Upper lobe of right lung (tissue), 1 donor: ENCODE measurements at regions not wholly inside any gene's neighbourhood (a gene's known extent, or its start where the extent isn't known, plus 50 kb on each side); places are given as distances from the start of the nearest gene placed in this dataset.

Source experiments
- ATAC-seq: fragments of 200-7000 bp; cut with Tn5 transposase; one replicate; pipeline ENCODE4 v1.9.1; 2020; ENCODE audit warnings: mild to moderate bottlenecking, moderate library complexity
- DNase-seq: peaks from one replicate; pipeline ENCODE4 v3.0.0-alpha.2; 2020
- H3K27ac ChIP-seq: fragments of 200-600 bp; one replicate; pipeline ENCODE4 v1.8.0; 2022
- H3K27me3 ChIP-seq: fragments of 200-600 bp; one replicate; pipeline ENCODE4 v1.8.0; 2022; ENCODE audit warnings: mild to moderate bottlenecking
- H3K36me3 ChIP-seq: fragments of 200-600 bp; one replicate; pipeline ENCODE4 v1.8.0; 2022
- H3K4me1 ChIP-seq: fragments of 200-600 bp; one replicate; pipeline ENCODE4 v1.8.0; 2022
- H3K4me3 ChIP-seq: fragments of 200-600 bp; one replicate; pipeline ENCODE4 v1.8.0; 2022; ENCODE audit warnings: mild to moderate bottlenecking
- H3K9me3 ChIP-seq: fragments of 200-600 bp; one replicate; pipeline ENCODE4 v1.8.0; 2022
- CTCF ChIP-seq: fragments of 200-600 bp; IDR thresholded peaks from one replicate; pipeline ENCODE4 v1.8.0; 2022; ENCODE audit warnings: antibody characterized with exemption
- intact Hi-C: fragments of 100-400 bp; cut with DNase I; formaldehyde crosslinking; loops from one replicate; pipeline ENCODE4 v1.11.0; 2022
- donor health status: DM: no; HTN: yes; CAD: no; lungs with severe emphysema.

- no peak for DNase-seq
- no peaks in the 10 kb centered on the region for H3K36me3 ChIP-seq
- no peak overlapping the region for H3K4me3 ChIP-seq
- intact Hi-C loops: no loop called here
- no peaks in the 10 kb centered on the region for H3K9me3 ChIP-seq
- no peak for TF ChIP-seq CTCF
- H3K27me3 ChIP-seq: no peaks in the 10 kb centered on the region
- H3K27ac ChIP-seq: no peak overlapping the region
- no peak for ATAC-seq
- peaks cover 4% of the 10 kb centered on the region for H3K4me1 ChIP-seq
Observed at GRCh38 chr4:54548098-54548620, 109.6 kb upstream of the KIT start.

- Histone ChIP-seq H3K27me3 (no peaks in the 10 kb centered on the region), H3K4me1 (peaks cover 4% of the 10 kb centered on the region), H3K9me3 (no peaks in the 10 kb centered on the region), H3K27ac (no peak overlapping the region), H3K36me3 (no peaks in the 10 kb centered on the region), H3K4me3 (no peak overlapping the region)
- no peak for ATAC-seq
- DNase-seq: no peak
- no peak for TF ChIP-seq CTCF
- intact Hi-C loops: no loop called here
Observed at GRCh38 chr4:54548831-54549460, 108.8 kb upstream of the KIT start.

GRCh38 chr4:54550395-54551171 is 107.2 kb upstream of the KIT start:
- intact Hi-C loops: no loop called here
- ATAC-seq (peak; percentile 45), DNase-seq (no peak)
- Histone ChIP-seq H3K4me1 (peaks cover 4% of the 10 kb centered on the region), H3K4me3 (no peak overlapping the region), H3K9me3 (no peaks in the 10 kb centered on the region), H3K36me3 (no peaks in the 10 kb centered on the region), H3K27ac (no peak overlapping the region), H3K27me3 (no peaks in the 10 kb centered on the region)
- TF ChIP-seq CTCF: no peak

GRCh38 chr4:54553001-54553400 is 104.8 kb upstream of the KIT start:
- no peak overlapping the region for H3K4me3 ChIP-seq
- H3K27me3 ChIP-seq: no peaks in the 10 kb centered on the region
- intact Hi-C loops: no loop called here
- ATAC-seq: peak; percentile 46
- no peak for DNase-seq
- no peak for TF ChIP-seq CTCF
- H3K36me3 ChIP-seq: no peaks in the 10 kb centered on the region
- peaks cover 4% of the 10 kb centered on the region for H3K4me1 ChIP-seq
- H3K9me3 ChIP-seq: no peaks in the 10 kb centered on the region
- no peak overlapping the region for H3K27ac ChIP-seq

GRCh38 chr4:54554339-54554990 is 103.3 kb upstream of the KIT start:
- intact Hi-C loops: no loop called here
- ATAC-seq (peak; percentile 63), DNase-seq (no peak)
- Histone ChIP-seq H3K4me1 (peaks cover 4% of the 10 kb centered on the region), H3K27me3 (no peaks in the 10 kb centered on the region), H3K36me3 (no peaks in the 10 kb centered on the region), H3K27ac (no peak overlapping the region), H3K4me3 (no peak overlapping the region), H3K9me3 (no peaks in the 10 kb centered on the region)
- no peak for TF ChIP-seq CTCF
